GM23338 (cell line): ENCODE measurements at regions not wholly inside any gene's neighbourhood (a gene's known extent, or its start where the extent isn't known, plus 50 kb on each side); places are given as distances from the start of the nearest gene placed in this dataset.

ENCODE experiments used
- ATAC-seq: fragments of 200-7000 bp; cut with Tn5 transposase; 3 replicates; pipeline ENCODE4 v1.9.1; 2020
- DNase-seq: peaks from one replicate; pipeline ENCODE4 v3.0.0-alpha.2; 2015; ENCODE audit warnings: low spot score
- H2AFZ ChIP-seq: fragments of 200-600 bp; sonication (generic); 2 replicates; pipeline ENCODE4 v1.8.0; 2016; ENCODE audit warnings: antibody characterized with exemption, mild to moderate bottlenecking, moderate library complexity
- H3F3A ChIP-seq: fragments of 200-600 bp; sonication (generic); replicated peaks from 2 replicates; pipeline ENCODE4 v1.8.0; 2017; ENCODE audit warnings: antibody characterized with exemption, mixed run types, low read depth
- H3K27ac ChIP-seq: fragments of 200-600 bp; sonication (generic); 2 replicates; pipeline ENCODE4 v1.6.1; 2016; ENCODE audit warnings: low read depth
- H3K27me3 ChIP-seq: fragments of 200-600 bp; sonication (generic); 2 replicates; pipeline ENCODE4 v1.8.0; 2016; ENCODE audit warnings: mild to moderate bottlenecking, mixed run types, moderate library complexity; ENCODE audit not compliant: insufficient read depth
- H3K36me3 ChIP-seq: fragments of 200-600 bp; sonication (generic); 2 replicates; pipeline ENCODE4 v1.8.0; 2016; ENCODE audit warnings: mild to moderate bottlenecking; ENCODE audit not compliant: insufficient read depth
- H3K4me1 ChIP-seq: fragments of 200-600 bp; sonication (generic); 2 replicates; pipeline ENCODE4 v1.8.0; 2016; ENCODE audit warnings: mild to moderate bottlenecking, moderate library complexity; ENCODE audit not compliant: insufficient read depth
- H3K4me2 ChIP-seq: fragments of 200-600 bp; sonication (generic); 2 replicates; pipeline ENCODE4 v1.7.1; 2017; ENCODE audit warnings: mixed run types
- H3K4me3 ChIP-seq: fragments of 200-600 bp; sonication (generic); 2 replicates; pipeline ENCODE4 v1.6.1; 2016; ENCODE audit warnings: mixed run types
- H3K79me2 ChIP-seq: fragments of 200-600 bp; sonication (generic); replicated peaks from 2 replicates; pipeline ENCODE4 v1.8.0; 2017; ENCODE audit warnings: mild to moderate bottlenecking; ENCODE audit not compliant: insufficient read depth
- H3K9me2 ChIP-seq: fragments of 200-600 bp; sonication (generic); 2 replicates; pipeline ENCODE4 v1.8.0; 2017; ENCODE audit not compliant: insufficient read depth
- H4K20me1 ChIP-seq: fragments of 200-600 bp; sonication (generic); replicated peaks from 2 replicates; pipeline ENCODE4 v1.8.0; 2017; ENCODE audit warnings: mild to moderate bottlenecking; ENCODE audit not compliant: insufficient read depth
- H3K27ac Mint-ChIP-seq: 2 replicates; pipeline ENCODE4 v1.8.0; 2020; ENCODE audit warnings: inconsistent platforms, mild to moderate bottlenecking, moderate library complexity, mixed read lengths
- H3K27me3 Mint-ChIP-seq: 3 replicates; pipeline ENCODE4 v1.8.0; 2022; ENCODE audit warnings: low read depth, mild to moderate bottlenecking, moderate library complexity, mixed read lengths, inconsistent platforms; ENCODE audit not compliant: insufficient read depth, poor library complexity
- H3K36me3 Mint-ChIP-seq: 3 replicates; pipeline ENCODE4 v1.8.0; 2021; ENCODE audit warnings: low read depth, mild to moderate bottlenecking, inconsistent platforms, moderate library complexity, mixed read lengths
- H3K4me1 Mint-ChIP-seq: 3 replicates; pipeline ENCODE4 v1.8.0; 2020; ENCODE audit warnings: mild to moderate bottlenecking, inconsistent platforms, mixed read lengths
- H3K4me3 Mint-ChIP-seq: 3 replicates; pipeline ENCODE4 v1.8.0; 2021; ENCODE audit warnings: moderate library complexity, mild to moderate bottlenecking, inconsistent platforms, mixed read lengths
- H3K9me3 Mint-ChIP-seq: 3 replicates; pipeline ENCODE4 v1.8.0; 2020; ENCODE audit warnings: moderate library complexity, mild to moderate bottlenecking, inconsistent platforms, mixed read lengths
- CREB1 ChIP-seq: fragments of 250-450 bp; sonication (Bioruptor Pico); IDR thresholded peaks from 2 replicates; pipeline ENCODE4 v1.5.0; 2020; ENCODE audit warnings: low read depth, mild to moderate bottlenecking, moderate library complexity
- CTCF ChIP-seq, 2 experiments: fragments of 200-600 bp in 1 of 2; sonication (generic) in 1 of 2; conservative IDR thresholded peaks; 2 replicates each; pipeline versions ENCODE4 v1.5.1 to v1.6.1; 2016 to 2017; ENCODE audit warnings: antibody characterized with exemption in 2 of 2, low read depth in 2 of 2, mild to moderate bottlenecking in 2 of 2, moderate library complexity in 1 of 2
- ETS1 ChIP-seq: IDR thresholded peaks from 2 replicates; pipeline ENCODE4 v1.6.1; 2016; ENCODE audit warnings: antibody characterized with exemption
- JUNB ChIP-seq: IDR thresholded peaks from one replicate; pipeline ENCODE4 v1.6.1; 2016; ENCODE audit warnings: antibody characterized with exemption; ENCODE audit not compliant: unreplicated experiment
- NANOG ChIP-seq: IDR thresholded peaks from 2 replicates; pipeline ENCODE4 v1.6.1; 2016; ENCODE audit warnings: antibody characterized with exemption, borderline replicate concordance
- REST ChIP-seq: IDR thresholded peaks from one replicate; pipeline ENCODE4 v1.6.1; 2018; ENCODE audit warnings: antibody characterized with exemption; ENCODE audit not compliant: unreplicated experiment
- STAT1 ChIP-seq: IDR thresholded peaks from one replicate; pipeline ENCODE4 v1.6.1; 2016; ENCODE audit warnings: antibody characterized with exemption; ENCODE audit not compliant: unreplicated experiment
- ZNF114 ChIP-seq: fragments of 250-450 bp; sonication (Bioruptor Pico); IDR thresholded peaks from 2 replicates; pipeline ENCODE4 v1.5.0; 2020; ENCODE audit warnings: mild to moderate bottlenecking, moderate library complexity
- ZNF331 ChIP-seq: fragments of 250-450 bp; sonication (Bioruptor Pico); IDR thresholded peaks from 2 replicates; pipeline ENCODE4 v1.5.0; 2020; ENCODE audit warnings: low read depth, mild to moderate bottlenecking, moderate library complexity

- Histone ChIP-seq H3K4me3 (no peak overlapping the region), H3F3A (no peaks in the 10 kb centered on the region), H3K9me2 (peaks cover 15% of the 10 kb centered on the region; the same call in 1 of the 2 replicates), H3K27me3 (peaks cover 5% of the 10 kb centered on the region; the same call in 1 of the 2 replicates), H3K27ac (no peak overlapping the region), H3K4me2 (no peak overlapping the region), H3K79me2 (no peaks in the 10 kb centered on the region), H3K36me3 (no peaks in the 10 kb centered on the region), H4K20me1 (no peaks in the 10 kb centered on the region), H3K4me1 (peaks cover 5% of the 10 kb centered on the region; the same call in 1 of the 2 replicates), H2AFZ (no peak overlapping the region)
- Mint-ChIP-seq H3K9me3 (no peaks in the 10 kb centered on the region), H3K4me1 (peaks cover 23% of the 10 kb centered on the region), H3K36me3 (no peaks in the 10 kb centered on the region), H3K4me3 (no peak overlapping the region), H3K27me3 (peaks cover 13% of the 10 kb centered on the region), H3K27ac (no peak overlapping the region)
- DNase-seq (no peak), ATAC-seq (no peak)
- TF ChIP-seq REST (no peak), CTCF (conservative IDR thresholded peaks at IDR 0.05; ENCODE audit: low read depth in 2 of 2) (no peak), ZNF331 (CRISPR knock-in tag) (no peak)
Measured at GRCh38 chr9:129398101-129398960, 220.3 kb upstream of the IER5L start.

- H3K9me3 Mint-ChIP-seq, result no peaks in the 10 kb centered on the region
- H3K4me2 ChIP-seq, result no peak overlapping the region
- H3K4me1 Mint-ChIP-seq, result peaks cover 16% of the 10 kb centered on the region
- peaks cover 11% of the 10 kb centered on the region for H3K27me3 Mint-ChIP-seq
- peaks cover 5% of the 10 kb centered on the region; the same call in 1 of the 2 replicates for H3K4me1 ChIP-seq
- H3K27me3 ChIP-seq, result no peaks in the 10 kb centered on the region
- no peak for DNase-seq
- H3K4me3 Mint-ChIP-seq, result no peak overlapping the region
- H3K27ac Mint-ChIP-seq, result no peak overlapping the region
- H2AFZ ChIP-seq, result no peak overlapping the region
- peaks cover 15% of the 10 kb centered on the region; the same call in 1 of the 2 replicates for H3K9me2 ChIP-seq
- no peak overlapping the region for H3K27ac ChIP-seq
- no peaks in the 10 kb centered on the region for H3K36me3 ChIP-seq
- H3K4me3 ChIP-seq, result no peak overlapping the region
- H3F3A ChIP-seq, result no peaks in the 10 kb centered on the region
- H3K79me2 ChIP-seq, result no peaks in the 10 kb centered on the region
- no peaks in the 10 kb centered on the region for H4K20me1 ChIP-seq
- H3K36me3 Mint-ChIP-seq, result no peaks in the 10 kb centered on the region
- no peak for ATAC-seq
- TF ChIP-seq STAT1 (no peak), REST (no peak), JUNB (no peak), CREB1 (no peak), ETS1 (no peak), ZNF114 (CRISPR knock-in tag) (no peak), NANOG (no peak), CTCF (conservative IDR thresholded peaks at IDR 0.05; ENCODE audit: low read depth in 2 of 2) (no peak)
Measured at GRCh38 chr9:129397335-129397734, 219.3 kb upstream of the IER5L start.
